Ascending aorta (tissue), 2 donors: ENCODE measurements at regions not wholly inside any gene's neighbourhood (a gene's known extent, or its start where the extent isn't known, plus 50 kb on each side); places are given as distances from the start of the nearest gene placed in this dataset.

Experiments
- DNase-seq, 2 donors: peaks; one replicate each; pipeline ENCODE4 v3.0.0-alpha.2; 2019; ENCODE audit warnings: low spot score in 2 of 2
- H3K27ac ChIP-seq, 2 donors: fragments of 200-600 bp; sonication (generic); one replicate each; pipeline ENCODE4 v1.5.1; 2016 to 2017; ENCODE audit warnings: mild to moderate bottlenecking in 1 of 2
- H3K27me3 ChIP-seq: fragments of 200-600 bp; sonication (generic); one replicate; pipeline ENCODE4 v1.5.1; 2017
- H3K36me3 ChIP-seq, 2 donors: fragments of 200-600 bp; sonication (generic); one replicate each; pipeline ENCODE4 v1.5.1; 2016
- H3K4me1 ChIP-seq, 2 donors: fragments of 200-600 bp; sonication (generic); one replicate each; pipeline ENCODE4 v1.5.1; 2016 to 2017; ENCODE audit warnings: mild to moderate bottlenecking in 1 of 2
- H3K4me3 ChIP-seq, 2 donors: fragments of 200-600 bp; sonication (generic); one replicate each; pipeline ENCODE4 v1.5.1; 2016 to 2017; ENCODE audit warnings: mild to moderate bottlenecking in 1 of 2
- H3K9me3 ChIP-seq, 2 donors: fragments of 200-600 bp; sonication (generic); one replicate each; pipeline ENCODE4 v1.5.1; 2016
- intact Hi-C: fragments of 100-400 bp; cut with DNase I; formaldehyde crosslinking; loops from one replicate; pipeline ENCODE4 v1.15.1; 2023
- TF ChIP-seq, protein P1 (sequence below), 3 experiments: fragments of 200-600 bp in 2 of 3; fragments of 450-650 bp in 1 of 3; sonication (generic) in 2 of 3; IDR thresholded peaks; one replicate each; pipeline ENCODE4 v1.5.1; 2016 to 2019; ENCODE audit warnings: antibody characterized with exemption in 3 of 3, mild to moderate bottlenecking in 1 of 3, moderate library complexity in 1 of 3

DNA sequence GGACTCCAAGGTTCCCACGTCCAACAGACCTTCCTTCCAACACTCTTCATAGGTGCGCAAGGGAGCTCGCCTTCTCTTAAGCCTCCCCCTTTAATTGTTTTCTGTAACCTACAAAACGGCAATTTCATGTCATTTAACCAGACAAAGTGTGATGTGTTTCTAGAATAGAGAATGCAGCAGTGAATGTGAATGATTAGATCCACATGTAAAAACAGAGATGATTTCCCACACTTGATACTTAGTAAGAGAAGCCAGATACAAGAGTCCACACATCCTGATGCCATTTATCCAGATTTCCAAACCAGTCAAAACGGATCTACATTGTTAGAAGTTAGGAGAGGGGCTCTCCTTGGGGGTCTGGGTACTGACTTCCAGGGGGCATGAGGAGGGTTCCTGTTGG lies 89.3 kb downstream of the IRF8 start:
- H3K9me3 ChIP-seq = no peaks in the 10 kb centered on the region
- no peak overlapping the region for H3K4me3 ChIP-seq
- no peaks in the 10 kb centered on the region for H3K4me1 ChIP-seq
- no peaks in the 10 kb centered on the region for H3K27me3 ChIP-seq
- H3K27ac ChIP-seq = no peak overlapping the region
- H3K36me3 ChIP-seq = no peaks in the 10 kb centered on the region
- TF ChIP-seq, protein P1, sequence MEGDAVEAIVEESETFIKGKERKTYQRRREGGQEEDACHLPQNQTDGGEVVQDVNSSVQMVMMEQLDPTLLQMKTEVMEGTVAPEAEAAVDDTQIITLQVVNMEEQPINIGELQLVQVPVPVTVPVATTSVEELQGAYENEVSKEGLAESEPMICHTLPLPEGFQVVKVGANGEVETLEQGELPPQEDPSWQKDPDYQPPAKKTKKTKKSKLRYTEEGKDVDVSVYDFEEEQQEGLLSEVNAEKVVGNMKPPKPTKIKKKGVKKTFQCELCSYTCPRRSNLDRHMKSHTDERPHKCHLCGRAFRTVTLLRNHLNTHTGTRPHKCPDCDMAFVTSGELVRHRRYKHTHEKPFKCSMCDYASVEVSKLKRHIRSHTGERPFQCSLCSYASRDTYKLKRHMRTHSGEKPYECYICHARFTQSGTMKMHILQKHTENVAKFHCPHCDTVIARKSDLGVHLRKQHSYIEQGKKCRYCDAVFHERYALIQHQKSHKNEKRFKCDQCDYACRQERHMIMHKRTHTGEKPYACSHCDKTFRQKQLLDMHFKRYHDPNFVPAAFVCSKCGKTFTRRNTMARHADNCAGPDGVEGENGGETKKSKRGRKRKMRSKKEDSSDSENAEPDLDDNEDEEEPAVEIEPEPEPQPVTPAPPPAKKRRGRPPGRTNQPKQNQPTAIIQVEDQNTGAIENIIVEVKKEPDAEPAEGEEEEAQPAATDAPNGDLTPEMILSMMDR (IDR thresholded peaks at IDR 0.05) = no peak
- intact Hi-C loops = no loop called here
- no peak for DNase-seq

DNA sequence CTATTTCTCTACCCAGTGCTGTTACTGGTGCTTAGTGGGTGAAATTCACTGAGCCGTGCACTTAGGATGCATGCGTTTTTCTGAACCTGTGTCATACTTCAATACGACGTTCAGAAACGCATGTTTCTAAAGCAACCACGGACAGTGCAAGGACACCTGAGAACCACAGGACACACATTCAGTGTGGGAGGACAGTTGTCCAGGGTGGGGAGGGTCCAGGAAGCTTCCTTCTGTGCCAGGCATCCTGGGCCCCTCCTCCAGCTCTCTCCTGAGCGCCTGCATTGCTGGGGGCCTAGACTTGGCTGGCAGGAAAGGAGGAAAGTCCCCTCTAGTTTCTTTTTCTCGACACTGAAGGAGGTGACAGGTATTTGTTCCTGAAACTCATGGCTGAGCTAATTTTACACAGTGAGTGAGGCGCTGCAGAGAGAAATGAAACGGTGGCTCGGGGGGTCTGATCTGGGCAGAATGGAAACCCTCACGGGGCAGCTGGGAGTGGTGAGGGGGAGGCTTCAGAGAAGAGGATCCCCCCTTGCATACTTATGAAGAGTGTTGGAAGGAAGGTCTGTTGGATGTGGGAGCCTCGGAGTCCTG lies 89.9 kb downstream of the IRF8 start:
- no peak for DNase-seq
- TF ChIP-seq, protein P1 (IDR thresholded peaks at IDR 0.05) = no peak
- Histone ChIP-seq H3K9me3 (no peaks in the 10 kb centered on the region), H3K36me3 (no peaks in the 10 kb centered on the region), H3K27me3 (no peaks in the 10 kb centered on the region), H3K4me3 (no peak overlapping the region), H3K4me1 (no peaks in the 10 kb centered on the region), H3K27ac (no peak overlapping the region)
- intact Hi-C loops = no loop called here

DNA sequence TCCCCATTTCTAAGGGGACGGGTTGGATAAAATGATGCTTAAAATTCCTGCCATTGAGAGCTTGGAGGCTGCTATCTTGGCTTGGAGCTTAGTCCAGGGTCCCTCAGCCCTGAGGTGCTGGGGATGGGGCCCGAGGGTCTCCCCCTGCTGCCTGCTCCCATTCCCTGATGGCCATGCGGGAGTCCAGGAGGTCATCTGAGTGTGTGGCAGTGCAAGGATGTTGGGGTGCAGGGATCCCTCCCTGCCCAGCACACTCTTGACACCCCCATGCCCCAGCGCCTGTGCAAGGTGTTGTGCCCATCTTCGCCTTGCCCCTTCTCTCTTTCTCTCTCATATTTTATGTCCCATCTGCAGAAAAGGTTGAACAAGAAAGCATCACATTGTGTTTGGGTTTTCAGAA lies 90.4 kb downstream of the IRF8 start:
- no peaks in the 10 kb centered on the region for H3K9me3 ChIP-seq
- DNase-seq = no peak
- no peak overlapping the region for H3K27ac ChIP-seq
- H3K36me3 ChIP-seq = no peaks in the 10 kb centered on the region
- intact Hi-C loops = no loop called here
- no peaks in the 10 kb centered on the region for H3K4me1 ChIP-seq
- no peak overlapping the region for H3K4me3 ChIP-seq
- TF ChIP-seq, protein P1 (IDR thresholded peaks at IDR 0.05) = no peak
- no peaks in the 10 kb centered on the region for H3K27me3 ChIP-seq

DNA sequence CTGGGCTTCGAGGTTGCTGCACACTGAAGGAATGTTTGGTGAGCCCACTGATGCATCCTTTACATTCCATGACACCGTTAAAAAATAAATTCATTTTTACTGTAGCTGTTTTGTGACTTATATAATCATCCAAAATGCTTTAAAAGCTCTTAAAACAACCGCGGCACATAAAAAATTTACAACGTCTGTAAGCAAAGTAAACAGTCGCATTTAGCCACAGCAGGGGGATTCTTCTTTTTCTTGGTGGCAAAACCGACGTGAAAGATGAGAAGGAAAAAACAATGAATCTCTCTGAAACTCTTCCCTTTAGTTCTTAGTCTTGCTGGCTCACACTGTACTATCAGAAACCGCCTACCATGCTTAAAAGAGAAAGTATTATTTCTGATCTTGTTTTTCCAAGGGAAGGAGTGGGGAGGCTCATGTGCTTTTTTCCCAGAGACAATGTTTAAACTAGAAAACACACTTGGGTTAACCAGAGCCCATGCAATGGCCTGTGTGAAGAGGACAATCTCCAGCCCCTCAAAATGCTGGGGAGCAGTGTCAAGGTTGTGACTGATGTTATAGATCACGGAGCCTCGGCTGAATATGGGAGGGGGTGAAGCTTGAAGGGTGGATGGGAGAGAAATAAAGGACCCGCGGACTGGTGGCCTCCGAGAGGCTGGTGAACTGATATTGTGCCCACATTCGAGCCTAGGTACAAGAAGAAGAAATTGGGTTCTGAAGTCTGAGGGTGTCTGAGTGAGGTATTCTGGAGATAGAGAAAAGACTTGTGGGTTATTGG lies 91.1 kb downstream of the IRF8 start:
- Histone ChIP-seq H3K36me3 (no peaks in the 10 kb centered on the region), H3K27ac (no peak overlapping the region), H3K27me3 (no peaks in the 10 kb centered on the region), H3K4me3 (no peak overlapping the region), H3K4me1 (no peaks in the 10 kb centered on the region), H3K9me3 (no peaks in the 10 kb centered on the region)
- TF ChIP-seq, protein P1 (IDR thresholded peaks at IDR 0.05) = no peak
- DNase-seq = no peak
- intact Hi-C loops = no loop called here

DNA sequence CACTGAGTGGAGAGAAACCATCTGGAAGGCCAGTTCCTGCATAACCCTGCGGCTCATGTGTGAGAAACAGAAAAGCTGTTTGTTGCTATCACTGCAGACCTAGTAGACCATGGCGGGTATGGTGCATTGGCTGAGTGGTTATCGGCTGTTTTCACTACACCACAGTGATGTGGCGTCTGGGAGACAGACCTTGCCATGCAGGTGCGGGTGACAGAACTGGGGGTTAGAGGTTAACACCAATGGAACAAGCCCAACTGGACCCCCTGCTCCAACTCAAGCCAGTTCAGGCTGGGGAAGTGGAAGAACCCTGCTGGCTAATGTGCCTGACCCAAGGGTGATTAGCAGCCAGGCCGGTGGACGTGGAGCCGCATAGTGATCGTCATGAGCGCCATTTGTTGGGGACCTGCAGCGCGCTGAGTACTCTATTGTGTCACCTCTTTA lies 91.9 kb downstream of the IRF8 start:
- intact Hi-C loops = no loop called here
- H3K4me1 ChIP-seq = no peaks in the 10 kb centered on the region
- DNase-seq = no peak

More for the DNA sequence above, 91.9 kb downstream of the IRF8 start:
- Histone ChIP-seq H3K27ac (no peak overlapping the region), H3K9me3 (no peaks in the 10 kb centered on the region), H3K4me3 (no peak overlapping the region), H3K27me3 (no peaks in the 10 kb centered on the region), H3K36me3 (no peaks in the 10 kb centered on the region)
- TF ChIP-seq, protein P1 (IDR thresholded peaks at IDR 0.05) = no peak
